ENCODE measurements at regions not wholly inside any gene's neighbourhood (a gene's known extent, or its start where the extent isn't known, plus 50 kb on each side); places are given as distances from the start of the nearest gene placed in this dataset.

- no peak for DNase-seq (ENCODE audit: low read depth)
- TF ChIP-seq CTCF (IDR thresholded peaks at IDR 0.05; ENCODE audit: insufficient read depth, low read depth, low read length, missing control alignments), result no peak
- no peak overlapping the region for H3K4me3 ChIP-seq (ENCODE audit: low read length)
These were observed 133.2 kb upstream of the MARCHF11 start for GRCh38 chr5:16312785-16313184.

GRCh38 chr5:16311666-16312065, 132.1 kb upstream of the MARCHF11 start:
- TF ChIP-seq CTCF (IDR thresholded peaks at IDR 0.05; ENCODE audit: insufficient read depth, low read depth, low read length, missing control alignments), result no peak
- H3K4me3 ChIP-seq (ENCODE audit: low read length), result no peak overlapping the region
- no peak for DNase-seq (ENCODE audit: low read depth)

- no peak for TF ChIP-seq CTCF (IDR thresholded peaks at IDR 0.05; ENCODE audit: insufficient read depth, low read depth, low read length, missing control alignments)
These were observed 127.2 kb upstream of the MARCHF11 start for GRCh38 chr5:16306812-16307211.

GRCh38 chr5:16304846-16305245, 125.3 kb upstream of the MARCHF11 start:
- no peak for DNase-seq (ENCODE audit: low read depth)
- no peak overlapping the region for H3K4me3 ChIP-seq (ENCODE audit: low read length)
- TF ChIP-seq CTCF (IDR thresholded peaks at IDR 0.05; ENCODE audit: insufficient read depth, low read depth, low read length, missing control alignments), result no peak

More at GRCh38 chr5:16306812-16307211, 127.2 kb upstream of the MARCHF11 start:
- DNase-seq (ENCODE audit: low read depth), result no peak
- no peak overlapping the region for H3K4me3 ChIP-seq (ENCODE audit: low read length)

GRCh38 chr5:16296946-16297345, 117.4 kb upstream of the MARCHF11 start:
- no peak for DNase-seq (ENCODE audit: low read depth)
- no peak overlapping the region for H3K4me3 ChIP-seq (ENCODE audit: low read length)
- TF ChIP-seq CTCF (IDR thresholded peaks at IDR 0.05; ENCODE audit: insufficient read depth, low read depth, low read length, missing control alignments), result no peak

GRCh38 chr5:16291894-16292293, 112.3 kb upstream of the MARCHF11 start:
- no peak overlapping the region for H3K4me3 ChIP-seq (ENCODE audit: low read length)
- DNase-seq (ENCODE audit: low read depth), result no peak
- no peak for TF ChIP-seq CTCF (IDR thresholded peaks at IDR 0.05; ENCODE audit: insufficient read depth, low read depth, low read length, missing control alignments)

GRCh38 chr5:16291474-16291873, 111.9 kb upstream of the MARCHF11 start:
- no peak overlapping the region for H3K4me3 ChIP-seq (ENCODE audit: low read length)
- DNase-seq (ENCODE audit: low read depth), result no peak
- no peak for TF ChIP-seq CTCF (IDR thresholded peaks at IDR 0.05; ENCODE audit: insufficient read depth, low read depth, low read length, missing control alignments)
